Stimulated activated CD4-positive, alpha-beta T cell treated with anti-CD3 and anti-CD28 coated beads, Interleukin-2, amount 100 ng/mL, for 4 hours (primary cell): ENCODE measurements at regions not wholly inside any gene's neighbourhood (a gene's known extent, or its start where the extent isn't known, plus 50 kb on each side); places are given as distances from the start of the nearest gene placed in this dataset.
"Not testable (repeated sequence)": the region's sequence is repeated elsewhere in the genome, so short reads cannot be mapped to it uniquely, and the experiment has no call there.

Source experiments
- DNase-seq: peaks from one replicate; pipeline ENCODE4 v3.0.0-alpha.2; 2020; ENCODE audit warnings: low read depth

DNA sequence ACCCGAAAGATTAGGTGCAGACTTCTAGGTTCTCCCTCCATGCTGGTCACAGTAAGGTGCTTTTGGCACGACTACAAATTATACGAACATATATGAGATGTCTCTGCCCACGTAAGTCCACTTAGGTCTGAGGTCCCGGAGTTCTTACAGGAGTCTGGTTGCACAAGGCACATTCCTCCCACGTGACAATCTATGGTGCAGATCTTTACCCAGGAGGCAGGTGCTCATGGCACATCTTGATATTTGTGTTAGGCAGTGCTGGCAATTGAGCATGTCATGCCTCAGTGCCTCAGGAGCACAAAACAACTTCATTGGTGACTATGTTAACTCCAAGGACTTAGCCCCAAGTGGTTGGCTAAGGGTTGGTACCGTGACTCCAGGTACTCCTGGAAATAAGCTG, 92.0 kb upstream of the AMN1 start:
- no peak for DNase-seq

GRCh38 chr12:31819427-31819826, 90.6 kb upstream of the AMN1 start:
- DNase-seq: no peak

DNA sequence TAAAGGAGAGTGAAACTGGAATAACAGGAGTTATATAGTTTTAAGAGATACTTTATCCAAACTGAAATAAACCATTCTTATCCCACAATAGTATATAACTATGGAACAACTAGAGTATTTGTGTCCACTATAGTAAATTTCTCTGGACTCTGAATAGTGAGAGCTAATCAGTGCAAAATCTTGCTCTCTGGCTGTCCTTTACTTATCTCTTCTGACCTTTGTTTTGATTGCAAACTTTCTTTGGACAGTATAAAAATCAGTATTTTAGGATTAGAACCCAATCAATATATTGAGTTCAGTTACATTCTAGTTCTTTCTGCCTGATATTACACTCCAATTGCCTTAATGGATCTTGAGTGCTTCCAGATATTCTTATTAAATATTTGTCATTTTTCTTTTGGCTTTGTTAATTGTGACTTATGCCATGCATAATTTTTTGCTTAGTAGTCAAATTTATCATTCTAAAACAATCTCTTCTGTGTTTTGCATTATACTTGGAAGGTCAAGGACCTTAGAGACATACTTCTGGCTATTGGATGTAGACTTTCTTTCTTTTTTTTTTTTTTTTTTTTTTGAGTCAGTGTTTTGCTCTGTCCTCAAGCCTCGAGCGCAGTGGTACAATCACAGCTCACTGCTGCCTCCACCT, 89.9 kb upstream of the AMN1 start:
- no peak for DNase-seq

DNA sequence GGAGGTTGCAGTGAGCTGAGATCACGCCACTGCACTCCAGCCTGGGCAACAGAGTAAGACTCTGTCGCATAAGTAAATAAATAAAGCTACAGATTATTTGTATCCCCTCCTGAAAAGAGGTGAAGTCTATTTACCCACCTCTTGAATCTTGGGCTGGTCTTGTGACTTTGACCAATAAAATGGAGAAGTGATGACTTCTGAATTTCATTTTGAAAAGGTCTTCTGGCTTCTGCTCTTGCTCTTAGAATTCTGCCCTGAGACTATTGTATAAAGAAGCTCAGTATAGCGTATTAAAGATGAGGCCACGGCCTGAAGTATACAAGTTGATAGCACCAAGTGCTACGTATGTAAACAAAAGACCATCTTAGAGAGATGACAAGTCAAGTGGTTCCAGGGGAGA, 88.3 kb upstream of the AMN1 start:
- no peak for DNase-seq

DNA sequence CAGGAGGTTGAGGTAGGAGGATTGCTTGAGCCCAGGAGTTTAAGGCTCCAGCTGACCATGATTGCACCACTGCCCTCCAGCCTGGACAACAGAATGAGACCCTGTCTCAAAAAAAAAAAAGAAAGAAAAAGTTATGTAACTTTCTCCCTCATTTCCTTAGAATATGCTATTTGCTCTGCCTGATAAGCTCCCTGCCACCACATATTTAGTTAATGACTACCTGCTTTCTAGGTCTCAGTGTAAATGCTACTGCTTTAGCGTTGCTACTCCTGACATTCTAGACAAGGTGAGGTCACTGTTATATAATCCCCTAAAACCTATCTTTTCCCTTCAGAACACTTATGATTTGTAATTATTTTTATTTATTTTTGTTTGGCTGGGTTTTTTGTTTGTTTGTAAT, 86.3 kb upstream of the AMN1 start:
- no peak for DNase-seq

DNA sequence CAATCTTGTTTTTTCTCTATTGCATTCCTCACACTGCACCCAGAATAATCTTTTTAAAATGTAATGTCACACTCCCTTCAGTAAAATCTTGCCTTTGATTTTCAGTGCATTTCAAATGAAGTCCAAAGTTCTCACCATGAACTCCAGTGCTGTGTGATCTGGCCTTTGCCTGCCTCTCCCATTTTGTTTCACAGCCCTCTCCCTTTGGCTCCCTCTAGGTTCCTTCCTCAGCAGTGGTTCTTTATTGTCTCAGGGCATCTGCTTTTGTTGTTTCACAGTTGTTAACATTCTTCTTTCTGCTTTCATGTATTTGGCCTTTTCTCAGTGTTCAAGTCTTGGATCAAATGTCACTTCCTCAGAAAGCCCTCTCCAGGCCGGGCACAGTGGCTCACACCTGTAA, 84.5 kb upstream of the AMN1 start:
- no peak for DNase-seq

GRCh38 chr12:31807773-31808097, 78.9 kb upstream of the AMN1 start:
- no peak for DNase-seq

- peak; percentile 26 for DNase-seq
Observed at GRCh38 chr12:31807081-31807772, 78.4 kb upstream of the AMN1 start.

DNA sequence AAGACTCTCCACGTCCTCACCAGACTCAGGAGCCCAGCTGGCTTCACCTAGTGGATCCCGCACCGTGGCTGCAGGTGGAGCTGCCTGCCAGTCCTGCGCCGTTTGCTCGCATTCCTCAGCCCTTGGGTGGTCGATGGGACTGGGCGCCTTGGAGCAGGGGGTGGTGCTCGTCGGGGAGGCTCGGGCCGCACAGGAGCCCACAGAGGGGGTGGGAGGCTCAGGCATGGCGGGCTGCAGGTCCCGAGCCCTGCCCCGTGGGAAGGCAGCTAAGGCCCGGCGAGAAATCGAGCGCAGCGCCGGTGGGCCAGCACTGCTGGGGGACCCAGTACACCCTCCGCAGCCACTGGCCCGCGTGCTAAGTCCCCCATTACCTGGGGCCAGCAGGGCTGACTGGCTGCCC, 76.9 kb upstream of the AMN1 start:
- not testable (repeated sequence) for DNase-seq

DNA sequence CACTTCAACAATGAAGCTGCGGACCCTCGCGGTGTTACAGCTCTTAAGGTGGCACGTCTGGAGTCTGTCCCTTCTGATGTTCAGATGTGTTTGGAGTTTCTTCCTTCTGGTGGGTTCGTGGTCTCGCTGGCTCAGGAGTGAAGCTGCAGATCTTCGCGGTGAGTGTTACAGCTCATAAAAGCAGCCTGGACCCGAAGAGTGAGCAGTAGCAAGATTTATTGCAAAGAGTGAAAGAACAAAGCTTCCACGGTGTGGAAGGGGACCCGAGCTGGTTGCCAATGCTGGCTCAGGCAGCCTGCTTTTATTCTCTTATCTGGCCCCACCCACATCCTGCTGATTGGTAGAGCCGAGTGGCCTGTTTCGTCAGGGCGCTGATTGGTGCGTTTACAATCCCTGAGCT, 75.9 kb upstream of the AMN1 start:
- DNase-seq: not testable (repeated sequence)

GRCh38 chr12:31804185-31804504, 75.3 kb upstream of the AMN1 start:
- no peak for DNase-seq

- DNase-seq: no peak
Observed at GRCh38 chr12:31803306-31804184, 74.7 kb upstream of the AMN1 start.

GRCh38 chr12:31801872-31802271, 73.1 kb upstream of the AMN1 start:
- no peak for DNase-seq

DNA sequence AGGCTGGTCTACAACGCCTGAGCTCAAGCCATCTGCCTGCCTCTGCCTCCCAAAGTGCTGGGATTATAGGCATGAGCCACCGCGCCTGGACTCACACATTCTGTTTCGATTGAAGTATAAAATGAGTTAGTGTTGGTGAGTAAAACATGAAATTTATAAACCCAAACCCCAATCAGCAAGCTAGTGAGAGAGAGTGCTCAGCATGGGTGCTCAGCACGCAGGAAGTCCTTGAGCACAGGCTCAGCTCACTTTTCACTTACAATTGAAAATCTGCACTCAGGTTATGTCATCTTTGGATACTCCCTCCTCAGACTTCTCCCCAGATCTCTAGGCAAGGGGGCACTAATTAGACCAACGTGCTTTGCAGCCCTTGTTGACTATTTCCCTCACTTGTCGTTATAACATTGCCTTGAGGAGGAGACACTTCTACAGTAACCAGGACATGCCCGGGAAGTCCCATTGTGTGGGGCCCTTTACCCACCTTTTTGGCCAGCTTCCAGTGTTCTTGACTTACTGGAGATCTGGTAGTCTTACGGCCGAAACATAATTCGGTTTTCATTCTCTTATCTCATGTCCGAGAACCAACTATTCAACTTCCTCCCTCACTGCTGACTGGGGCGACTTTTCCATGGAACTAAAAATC, 68.5 kb upstream of the AMN1 start:
- no peak for DNase-seq

- DNase-seq: no peak
Observed at GRCh38 chr12:31796270-31796951, 67.6 kb upstream of the AMN1 start.

GRCh38 chr12:31794745-31795144, 65.9 kb upstream of the AMN1 start:
- no peak for DNase-seq

GRCh38 chr12:31791265-31791664, 62.4 kb upstream of the AMN1 start:
- not testable (repeated sequence) for DNase-seq

DNA sequence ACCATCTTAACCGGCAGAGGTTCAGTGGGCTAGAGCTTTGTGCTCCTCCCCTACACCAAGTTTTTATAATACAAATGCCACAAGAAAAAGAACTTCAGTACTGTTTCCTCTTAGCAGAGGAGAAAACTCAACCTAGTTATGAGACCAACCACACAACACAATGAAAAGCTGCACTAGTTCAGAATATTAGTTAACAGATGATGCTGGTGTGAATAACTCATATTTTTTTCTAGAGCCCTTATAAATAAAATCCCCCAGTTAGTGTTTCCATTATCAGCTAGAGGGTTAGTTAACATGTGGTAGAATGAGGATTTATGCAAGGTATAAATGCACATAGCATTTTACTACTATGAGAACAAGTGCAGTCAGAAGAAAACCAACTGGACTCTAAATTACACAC, 61.9 kb upstream of the AMN1 start:
- DNase-seq: no peak

DNA sequence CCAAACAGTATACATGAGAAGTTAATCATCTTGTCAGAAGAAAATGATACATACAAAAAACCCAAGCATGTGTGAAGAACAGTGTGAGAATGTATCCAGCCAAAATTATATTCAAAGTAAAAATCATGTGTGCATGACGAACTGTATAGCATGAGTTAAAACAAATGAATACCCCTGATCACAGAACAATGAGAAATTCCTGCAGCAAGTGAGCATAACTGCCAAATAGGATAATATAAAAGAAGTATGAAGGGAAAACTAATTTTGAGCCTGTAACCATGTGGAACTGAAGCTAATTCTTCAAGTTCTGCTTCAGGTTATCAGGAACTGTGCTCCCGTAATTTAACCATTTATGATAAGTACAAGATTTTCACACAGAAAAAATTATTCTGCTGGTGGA, 56.5 kb upstream of the AMN1 start:
- DNase-seq: no peak

DNA sequence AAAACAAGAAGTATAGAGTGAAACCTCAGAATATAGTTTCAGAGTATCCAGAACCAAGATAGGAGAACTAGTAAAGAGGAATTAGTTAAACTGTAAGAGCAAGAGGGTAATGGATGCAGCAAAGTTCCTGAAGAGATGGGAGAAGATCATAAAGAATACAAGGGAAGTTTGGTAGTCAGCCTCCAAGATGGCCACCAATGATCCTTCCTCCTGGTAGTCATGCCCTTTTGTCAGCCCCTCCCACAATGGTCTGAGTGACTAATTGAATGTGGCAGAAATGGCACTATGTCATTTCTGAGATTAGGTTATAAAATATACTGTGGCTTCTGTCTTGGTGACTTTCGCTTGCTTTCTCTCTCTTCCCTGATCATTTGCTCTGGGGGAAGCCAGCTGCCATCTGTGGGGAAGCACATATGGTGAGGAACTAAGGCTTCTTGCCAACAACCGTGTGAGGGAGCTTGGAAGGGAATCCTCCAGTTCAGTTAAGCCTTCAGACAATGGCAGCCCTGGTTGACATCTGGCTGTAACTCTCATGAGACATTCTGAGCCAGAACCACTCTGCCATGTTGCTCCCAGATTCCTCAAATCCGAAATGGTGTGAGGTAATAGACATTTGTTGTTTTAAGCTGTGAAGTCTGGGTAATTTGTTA, 55.3 kb upstream of the AMN1 start:
- DNase-seq: no peak

DNA sequence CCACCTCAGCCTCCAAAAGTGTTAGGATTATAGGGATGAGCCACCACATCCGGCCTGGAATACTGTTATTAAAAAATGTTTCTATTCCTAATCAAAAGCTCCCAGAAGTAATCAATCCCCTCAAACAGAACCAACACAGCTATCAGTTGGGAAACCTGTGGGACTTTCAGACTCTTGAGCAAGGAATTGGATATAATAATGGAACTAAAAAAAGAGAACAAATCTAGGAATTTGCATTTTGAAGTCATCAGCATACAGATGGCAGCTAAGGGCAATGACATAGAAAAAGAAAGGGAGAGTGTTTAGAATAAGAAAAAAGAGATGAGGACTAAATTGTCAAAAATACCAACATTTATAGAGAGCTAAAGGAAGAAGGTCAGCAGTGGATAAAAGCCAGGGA, 54.7 kb upstream of the AMN1 start:
- DNase-seq: no peak
